ENCODE measurements at regions not wholly inside any gene's neighbourhood (a gene's known extent, or its start where the extent isn't known, plus 50 kb on each side); places are given as distances from the start of the nearest gene placed in this dataset.

GRCh38 chr18:46299465-46300008 lies 195.4 kb downstream of the HAUS1 start:
- no peaks in the 10 kb centered on the region for H3K9me3 ChIP-seq (ENCODE audit: low read depth, low read length)
- H3K4me1 ChIP-seq (ENCODE audit: insufficient read depth, low read length) = no peaks in the 10 kb centered on the region
- no peak for DNase-seq (ENCODE audit: insufficient read length, low spot score, missing footprints)
- no peak overlapping the region for H2AFZ ChIP-seq (ENCODE audit: low read length)
- H3K36me3 ChIP-seq (ENCODE audit: insufficient read depth, low read length) = no peaks in the 10 kb centered on the region
- no peaks in the 10 kb centered on the region for H4K20me1 ChIP-seq (ENCODE audit: insufficient read depth, low read length)
- no peak overlapping the region for H3K27ac ChIP-seq (ENCODE audit: low read depth, low read length)
- H3K4me3 ChIP-seq (ENCODE audit: insufficient read depth, low read length) = no peak overlapping the region
- no peak for TF ChIP-seq CTCF (IDR thresholded peaks at IDR 0.05; ENCODE audit: extremely low read depth, low read depth, low read length)
- H3K79me2 ChIP-seq (ENCODE audit: insufficient read depth, low read length) = no peaks in the 10 kb centered on the region
- peaks cover 4% of the 10 kb centered on the region for H3K27me3 ChIP-seq (ENCODE audit: insufficient read depth, low read length)
- no peak overlapping the region for H3K4me2 ChIP-seq (ENCODE audit: insufficient read depth, low read length)

GRCh38 chr18:46301081-46301480 lies 196.9 kb downstream of the HAUS1 start:
- no peaks in the 10 kb centered on the region for H3K9me3 ChIP-seq (ENCODE audit: low read depth, low read length)
- H3K4me1 ChIP-seq (ENCODE audit: insufficient read depth, low read length) = no peaks in the 10 kb centered on the region
- H3K79me2 ChIP-seq (ENCODE audit: insufficient read depth, low read length) = no peaks in the 10 kb centered on the region

GRCh38 chr18:46301571-46301970 lies 197.4 kb downstream of the HAUS1 start:
- H4K20me1 ChIP-seq (ENCODE audit: insufficient read depth, low read length) = no peaks in the 10 kb centered on the region
- no peak overlapping the region for H3K4me3 ChIP-seq (ENCODE audit: insufficient read depth, low read length)
- H3K9me3 ChIP-seq (ENCODE audit: low read depth, low read length) = no peaks in the 10 kb centered on the region
- H3K36me3 ChIP-seq (ENCODE audit: insufficient read depth, low read length) = no peaks in the 10 kb centered on the region
- no peak overlapping the region for H3K27ac ChIP-seq (ENCODE audit: low read depth, low read length)
- peaks cover 4% of the 10 kb centered on the region for H3K27me3 ChIP-seq (ENCODE audit: insufficient read depth, low read length)
- DNase-seq (ENCODE audit: insufficient read length, low spot score, missing footprints) = no peak
- H3K4me1 ChIP-seq (ENCODE audit: insufficient read depth, low read length) = no peaks in the 10 kb centered on the region
- no peak overlapping the region for H2AFZ ChIP-seq (ENCODE audit: low read length)
- TF ChIP-seq CTCF (IDR thresholded peaks at IDR 0.05; ENCODE audit: extremely low read depth, low read depth, low read length) = no peak
- H3K79me2 ChIP-seq (ENCODE audit: insufficient read depth, low read length) = no peaks in the 10 kb centered on the region
- no peak overlapping the region for H3K4me2 ChIP-seq (ENCODE audit: insufficient read depth, low read length)

More at GRCh38 chr18:46301081-46301480, 196.9 kb downstream of the HAUS1 start:
- DNase-seq (ENCODE audit: insufficient read length, low spot score, missing footprints) = no peak
- Histone ChIP-seq H3K36me3 (ENCODE audit: insufficient read depth, low read length) (no peaks in the 10 kb centered on the region), H3K27ac (ENCODE audit: low read depth, low read length) (no peak overlapping the region), H4K20me1 (ENCODE audit: insufficient read depth, low read length) (no peaks in the 10 kb centered on the region), H2AFZ (ENCODE audit: low read length) (no peak overlapping the region), H3K4me2 (ENCODE audit: insufficient read depth, low read length) (no peak overlapping the region), H3K4me3 (ENCODE audit: insufficient read depth, low read length) (no peak overlapping the region), H3K27me3 (ENCODE audit: insufficient read depth, low read length) (peaks cover 4% of the 10 kb centered on the region)
- TF ChIP-seq CTCF (IDR thresholded peaks at IDR 0.05; ENCODE audit: extremely low read depth, low read depth, low read length) = no peak

- H3K79me2 ChIP-seq (ENCODE audit: insufficient read depth, low read length) = no peaks in the 10 kb centered on the region
- H2AFZ ChIP-seq (ENCODE audit: low read length) = no peak overlapping the region
- no peaks in the 10 kb centered on the region for H4K20me1 ChIP-seq (ENCODE audit: insufficient read depth, low read length)
- peaks cover 4% of the 10 kb centered on the region for H3K27me3 ChIP-seq (ENCODE audit: insufficient read depth, low read length)
- H3K4me3 ChIP-seq (ENCODE audit: insufficient read depth, low read length) = no peak overlapping the region
- H3K4me1 ChIP-seq (ENCODE audit: insufficient read depth, low read length) = no peaks in the 10 kb centered on the region
- no peak overlapping the region for H3K4me2 ChIP-seq (ENCODE audit: insufficient read depth, low read length)
- no peaks in the 10 kb centered on the region for H3K9me3 ChIP-seq (ENCODE audit: low read depth, low read length)
- H3K36me3 ChIP-seq (ENCODE audit: insufficient read depth, low read length) = no peaks in the 10 kb centered on the region
- no peak overlapping the region for H3K27ac ChIP-seq (ENCODE audit: low read depth, low read length)
- TF ChIP-seq CTCF (IDR thresholded peaks at IDR 0.05; ENCODE audit: extremely low read depth, low read depth, low read length) = no peak
- no peak for DNase-seq (ENCODE audit: insufficient read length, low spot score, missing footprints)
Observed at GRCh38 chr18:46302528-46303485, 198.6 kb downstream of the HAUS1 start.

All from osteoblast (primary cell).